GM19455 (cell line): ENCODE measurements at regions not wholly inside any gene's neighbourhood (a gene's known extent, or its start where the extent isn't known, plus 50 kb on each side); places are given as distances from the start of the nearest gene placed in this dataset.
"Not testable (repeated sequence)": the region's sequence is repeated elsewhere in the genome, so short reads cannot be mapped to it uniquely, and the experiment has no call there.

ENCODE experiments used
- ATAC-seq: cut with Tn5 transposase; IDR thresholded peaks from one replicate; pipeline ENCODE4 v1.9.1; 2021; ENCODE audit not compliant: unreplicated experiment

- no peak for ATAC-seq
These were observed 835.3 kb upstream of the EPHA7 start for GRCh38 chr6:94254689-94255088.

GRCh38 chr6:94251878-94252277 lies 832.5 kb upstream of the EPHA7 start:
- no peak for ATAC-seq

GRCh38 chr6:94245395-94245794 lies 826.0 kb upstream of the EPHA7 start:
- no peak for ATAC-seq

- ATAC-seq: no peak
These were observed 819.5 kb upstream of the EPHA7 start for GRCh38 chr6:94238868-94239267.

GRCh38 chr6:94227741-94228140 lies 808.4 kb upstream of the EPHA7 start:
- ATAC-seq: no peak

GRCh38 chr6:94217836-94218235 lies 798.5 kb upstream of the EPHA7 start:
- no peak for ATAC-seq

GRCh38 chr6:94215552-94215951 lies 796.2 kb upstream of the EPHA7 start:
- no peak for ATAC-seq

- ATAC-seq: no peak
These were observed 793.9 kb upstream of the EPHA7 start for GRCh38 chr6:94213226-94213625.

GRCh38 chr6:94196891-94197290 lies 777.5 kb upstream of the EPHA7 start:
- no peak for ATAC-seq

- no peak for ATAC-seq
These were observed 770.7 kb upstream of the EPHA7 start for GRCh38 chr6:94190030-94190429.

- no peak for ATAC-seq
These were observed 765.5 kb upstream of the EPHA7 start for GRCh38 chr6:94184666-94185464.

GRCh38 chr6:94177429-94177828 lies 758.1 kb upstream of the EPHA7 start:
- no peak for ATAC-seq

GRCh38 chr6:94175465-94175864 lies 756.1 kb upstream of the EPHA7 start:
- ATAC-seq: no peak

GRCh38 chr6:94163877-94164276 lies 744.5 kb upstream of the EPHA7 start:
- ATAC-seq: no peak

GRCh38 chr6:94150886-94151285 lies 731.5 kb upstream of the EPHA7 start:
- no peak for ATAC-seq

- ATAC-seq: no peak
These were observed 725.4 kb upstream of the EPHA7 start for GRCh38 chr6:94144807-94145206.

GRCh38 chr6:94137178-94137577 lies 717.8 kb upstream of the EPHA7 start:
- not testable (repeated sequence) for ATAC-seq

GRCh38 chr6:94133106-94133505 lies 713.7 kb upstream of the EPHA7 start:
- ATAC-seq: no peak

GRCh38 chr6:94131271-94131670 lies 711.9 kb upstream of the EPHA7 start:
- no peak for ATAC-seq

GRCh38 chr6:94130478-94130877 lies 711.1 kb upstream of the EPHA7 start:
- no peak for ATAC-seq

- no peak for ATAC-seq
These were observed 710.6 kb upstream of the EPHA7 start for GRCh38 chr6:94129926-94130325.

GRCh38 chr6:94127716-94128115 lies 708.4 kb upstream of the EPHA7 start:
- ATAC-seq: no peak

- ATAC-seq: no peak
These were observed 705.0 kb upstream of the EPHA7 start for GRCh38 chr6:94124333-94124732.
